HCEC 1CT (cell line): ENCODE measurements at regions not wholly inside any gene's neighbourhood (a gene's known extent, or its start where the extent isn't known, plus 50 kb on each side); places are given as distances from the start of the nearest gene placed in this dataset.
"Not testable (repeated sequence)": the region's sequence is repeated elsewhere in the genome, so short reads cannot be mapped to it uniquely, and the experiment has no call there.

Experiments
- DNase-seq: peaks from one replicate; pipeline ENCODE4 v3.0.0-alpha.2; 2017

DNA sequence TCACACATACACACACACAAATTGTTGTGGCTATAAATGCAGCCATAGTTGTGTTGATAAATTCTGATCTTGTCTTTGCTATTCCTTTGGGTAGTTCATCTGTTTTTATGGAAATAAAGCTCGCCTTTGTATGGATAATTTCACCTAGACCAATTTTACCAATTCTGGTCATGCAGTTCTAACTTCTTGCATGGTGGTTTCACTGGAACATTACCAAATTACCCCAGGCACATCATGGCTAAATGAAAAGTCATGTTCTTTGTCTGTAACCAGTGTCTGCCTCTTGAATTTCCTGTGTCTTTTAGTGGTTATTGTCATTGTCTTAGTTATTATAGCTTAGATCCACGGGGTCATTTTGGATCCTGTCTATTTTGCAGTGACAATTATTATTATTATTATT, 50.3 kb upstream of the TMC1 start:
- no peak for DNase-seq

DNA sequence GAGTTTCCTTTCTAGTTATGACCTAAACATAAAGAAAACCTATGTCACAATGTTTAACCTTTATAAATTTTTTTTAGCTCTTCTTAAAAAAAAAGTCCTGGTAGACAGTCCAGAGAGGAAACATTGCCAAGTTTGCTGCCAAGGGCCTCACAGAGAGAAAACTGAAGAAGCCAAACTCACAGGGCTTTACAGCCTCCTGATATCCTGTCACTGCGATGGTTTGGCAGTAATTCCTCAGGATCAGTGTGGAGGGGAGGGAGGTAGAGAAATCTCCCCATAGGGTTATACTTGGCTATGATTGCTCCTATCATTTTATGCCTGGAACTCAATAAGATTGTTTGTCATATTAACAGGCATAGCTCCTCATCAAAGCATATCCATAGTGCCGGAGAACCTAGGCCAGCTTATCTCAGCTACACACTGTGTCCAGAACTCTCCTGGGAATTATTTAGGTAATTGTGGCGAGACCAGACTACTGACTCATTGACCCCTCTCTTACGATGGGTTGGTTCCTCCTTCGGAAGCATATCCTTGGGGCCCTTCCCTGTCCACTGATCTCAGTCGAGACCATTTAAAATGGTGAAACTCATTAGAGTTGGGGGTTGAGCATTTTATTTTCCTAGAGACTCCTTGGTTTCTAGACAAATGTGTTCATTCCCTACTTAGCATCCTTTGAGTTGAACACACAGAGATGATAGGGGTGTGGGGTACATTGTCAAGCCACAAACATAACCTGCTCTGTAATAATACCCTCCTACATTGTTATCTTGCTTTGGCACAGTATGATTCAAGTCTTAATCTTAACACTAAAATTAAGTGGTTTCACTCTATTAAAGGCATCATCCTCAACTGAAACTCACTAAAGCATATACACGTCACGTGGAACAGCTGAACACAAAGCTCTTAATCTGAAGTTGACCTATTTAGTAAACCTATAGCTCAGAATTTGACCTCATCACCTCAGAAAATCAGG, 53.4 kb upstream of the TMC1 start:
- DNase-seq: no peak

DNA sequence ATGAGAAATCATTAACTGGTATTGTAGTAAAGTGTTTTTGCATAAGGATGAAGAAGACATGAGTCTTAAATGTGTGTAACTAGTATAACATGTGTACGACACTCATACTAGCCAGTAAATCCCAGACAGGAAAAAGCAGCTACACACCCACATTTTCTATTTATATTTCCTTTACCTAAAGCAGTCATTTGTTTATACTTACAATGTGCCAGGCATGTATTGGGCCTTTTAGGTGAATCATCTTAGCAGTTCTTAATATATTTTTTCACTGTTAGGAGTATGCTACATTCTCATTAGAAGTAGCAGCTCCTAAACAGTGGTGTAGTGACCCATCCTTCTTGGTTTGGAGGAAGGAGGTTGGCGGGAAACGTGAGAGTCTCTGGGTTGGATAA, 55.8 kb upstream of the TMC1 start:
- peak; percentile 43 for DNase-seq

DNA sequence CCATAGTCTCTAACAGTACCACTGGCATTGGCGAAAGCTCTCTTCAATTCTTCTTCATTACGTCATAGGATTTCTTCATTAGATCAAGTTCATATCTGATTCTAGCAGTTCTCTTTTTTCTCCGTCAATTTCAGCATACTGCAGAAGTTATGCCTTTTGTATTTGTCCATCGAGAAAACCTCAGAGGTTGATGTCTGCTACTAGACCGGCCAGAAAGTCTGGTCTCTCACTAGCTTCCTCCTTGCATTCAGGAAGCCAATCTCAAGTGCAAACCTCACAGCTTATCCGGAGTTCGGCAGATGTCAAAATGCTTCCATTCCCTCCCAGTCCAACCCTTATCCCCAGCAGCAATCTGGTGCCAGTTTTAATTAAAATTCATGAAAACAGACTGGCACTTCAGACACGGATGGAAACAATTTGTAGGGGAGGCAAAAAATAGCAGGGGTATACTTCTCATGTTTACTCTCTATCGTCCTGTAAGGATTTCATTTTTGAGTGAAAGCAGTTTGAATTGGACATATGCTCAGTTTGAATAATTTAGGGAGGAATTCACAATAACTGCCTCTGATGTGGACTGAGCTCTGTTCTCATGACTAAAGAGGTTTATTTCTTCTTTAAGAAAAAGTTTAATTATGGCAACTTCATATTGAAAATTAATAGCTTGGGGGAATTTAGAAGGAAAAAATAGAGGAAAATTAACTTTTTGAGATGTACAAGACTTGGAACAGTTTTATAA, 56.4 kb upstream of the TMC1 start:
- DNase-seq: no peak

DNA sequence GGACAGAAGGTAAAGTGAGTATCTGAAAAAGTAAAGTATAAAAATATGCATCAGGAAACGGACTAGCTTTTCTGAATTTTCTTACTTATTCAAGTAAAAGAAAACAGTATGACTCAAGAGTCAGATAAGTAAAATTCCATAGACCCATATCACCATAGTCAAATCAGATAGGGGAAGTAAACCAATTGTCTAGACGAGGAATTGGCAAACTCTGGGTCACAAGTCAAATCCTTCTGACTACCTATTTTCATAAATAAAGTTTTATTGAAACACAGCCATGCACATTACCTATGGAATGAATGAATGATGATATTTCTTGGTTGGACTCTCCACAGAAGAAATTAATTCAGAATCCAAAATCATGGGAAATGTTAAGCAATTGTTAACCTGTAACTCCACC, 59.1 kb upstream of the TMC1 start:
- DNase-seq: no peak

DNA sequence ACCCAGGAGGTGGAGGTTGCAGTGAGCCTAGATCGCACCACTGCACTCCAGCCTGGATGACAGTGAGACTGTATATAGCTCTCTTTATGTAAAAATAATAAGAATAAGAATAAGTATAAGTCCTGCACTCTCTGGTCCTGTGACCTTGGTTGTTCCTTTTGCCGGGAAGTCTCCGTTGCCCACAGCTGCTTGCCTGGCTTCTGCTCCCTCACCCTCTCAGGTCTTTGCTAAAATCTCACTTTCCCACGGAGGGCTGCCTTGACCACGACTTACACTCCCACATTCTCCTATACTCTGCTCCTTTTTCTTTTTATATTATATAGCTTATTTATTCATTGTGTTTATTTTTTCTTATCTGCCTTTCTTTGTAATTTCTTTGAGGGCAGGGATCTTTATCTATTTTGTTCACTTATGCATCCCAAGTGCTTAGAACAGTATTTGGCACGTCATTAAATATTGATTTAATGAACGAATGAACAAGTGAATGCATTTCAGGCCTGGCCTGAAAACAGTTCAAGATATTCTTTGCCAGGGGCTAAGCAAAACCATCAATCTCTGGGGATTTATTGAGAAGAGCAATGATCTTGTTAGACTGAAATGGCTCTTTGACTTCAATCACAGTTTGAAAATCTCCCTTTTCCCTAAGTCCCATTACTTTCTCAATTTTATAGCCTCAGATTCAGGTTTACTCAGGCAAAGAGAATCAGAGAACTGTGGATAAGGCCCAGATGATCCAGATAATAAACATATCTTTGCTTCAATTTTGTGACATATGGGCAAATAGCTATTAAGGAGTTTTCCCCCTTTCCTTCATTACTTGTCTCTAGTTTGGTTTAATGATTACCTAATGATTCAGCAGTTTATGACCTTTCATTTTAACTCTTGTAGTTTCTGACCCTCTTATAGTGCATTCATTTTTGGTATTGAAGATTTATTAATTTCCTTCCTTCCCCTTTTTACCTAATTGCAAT, 60.8 kb upstream of the TMC1 start:
- DNase-seq: no peak

DNA sequence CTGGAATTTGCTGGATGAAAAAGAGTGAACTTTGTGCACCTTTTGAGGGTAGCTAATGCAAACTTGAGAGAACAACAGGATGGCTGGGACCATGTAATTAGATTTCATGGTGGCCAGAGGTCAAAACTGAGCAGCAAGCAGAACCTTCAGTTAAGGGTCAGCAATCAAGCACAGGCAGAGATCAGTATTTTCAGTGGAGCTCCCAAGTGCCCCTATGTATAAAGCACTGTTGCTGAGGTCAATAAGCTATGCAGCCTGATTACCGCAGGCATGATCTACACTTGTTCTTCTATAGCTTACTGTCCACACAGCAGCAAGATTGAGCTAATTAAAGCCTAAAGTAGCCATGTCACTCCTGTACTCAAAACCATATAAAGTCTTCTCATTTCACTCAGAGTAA, 62.1 kb upstream of the TMC1 start:
- DNase-seq: no peak

DNA sequence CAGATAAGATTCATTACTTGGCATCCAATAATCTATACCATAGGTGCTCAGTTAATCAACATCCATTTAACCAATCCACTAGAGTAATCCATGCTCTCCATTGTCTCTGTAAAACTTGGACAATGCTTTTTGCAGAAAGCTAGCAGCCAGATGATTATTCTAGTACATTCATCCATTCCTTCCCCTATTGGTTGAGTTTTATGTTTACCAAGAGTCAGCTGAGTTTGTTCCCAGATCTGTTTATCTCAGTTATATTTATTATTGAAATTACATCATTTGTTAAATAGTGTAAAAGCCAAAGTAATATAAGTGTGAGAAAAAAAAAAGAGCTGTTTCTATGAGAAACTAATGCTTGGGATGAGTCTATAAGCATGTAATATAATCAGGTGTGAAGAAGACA, 63.3 kb upstream of the TMC1 start:
- DNase-seq: no peak

DNA sequence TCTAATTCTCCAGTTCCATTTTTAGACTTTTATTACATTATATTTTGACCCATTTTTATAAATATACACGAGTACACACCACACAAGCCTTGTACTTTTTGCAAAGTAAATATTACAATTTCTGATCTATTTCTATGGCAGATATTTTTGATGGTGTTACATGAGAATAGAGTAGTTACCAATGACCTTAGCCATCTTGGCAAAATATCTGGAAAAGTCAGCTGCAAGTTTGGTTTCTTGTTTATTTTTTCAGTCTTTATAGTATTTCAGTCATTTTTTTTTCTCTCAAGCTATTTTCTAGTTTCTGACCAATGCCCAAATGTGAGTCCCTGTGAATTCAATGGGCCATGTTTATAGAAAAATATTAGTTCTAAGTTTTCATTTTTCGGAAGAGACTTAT, 64.0 kb upstream of the TMC1 start:
- DNase-seq: no peak

DNA sequence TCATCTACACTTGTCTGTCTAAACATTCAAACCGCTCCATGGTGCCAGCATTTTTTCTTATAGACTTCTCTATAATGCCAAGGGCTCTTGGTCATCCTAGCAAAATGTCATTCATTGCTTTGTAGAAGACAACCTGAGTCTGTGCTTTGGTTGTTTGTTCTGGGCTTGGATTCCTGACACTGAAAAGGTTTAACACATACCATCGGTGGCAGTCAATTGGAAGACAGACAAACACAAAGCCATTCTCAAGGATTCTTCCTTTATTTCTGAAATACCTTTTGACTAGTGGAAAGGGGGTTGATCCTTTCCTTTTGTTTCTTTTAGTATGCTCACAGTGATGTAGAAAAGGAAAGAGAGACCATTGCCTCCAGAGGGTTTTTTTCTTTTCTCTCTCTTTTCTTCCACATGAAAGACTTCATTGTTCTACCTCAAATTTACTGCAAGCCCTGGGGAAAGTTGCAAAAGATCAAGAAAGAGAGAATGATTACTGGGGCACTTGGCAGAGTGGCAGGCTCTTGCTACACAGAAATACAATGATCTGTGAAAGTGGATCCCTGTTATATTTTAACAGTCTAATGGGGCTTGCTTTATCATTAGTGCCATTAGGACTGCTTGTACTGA, 66.4 kb upstream of the TMC1 start:
- no peak for DNase-seq

DNA sequence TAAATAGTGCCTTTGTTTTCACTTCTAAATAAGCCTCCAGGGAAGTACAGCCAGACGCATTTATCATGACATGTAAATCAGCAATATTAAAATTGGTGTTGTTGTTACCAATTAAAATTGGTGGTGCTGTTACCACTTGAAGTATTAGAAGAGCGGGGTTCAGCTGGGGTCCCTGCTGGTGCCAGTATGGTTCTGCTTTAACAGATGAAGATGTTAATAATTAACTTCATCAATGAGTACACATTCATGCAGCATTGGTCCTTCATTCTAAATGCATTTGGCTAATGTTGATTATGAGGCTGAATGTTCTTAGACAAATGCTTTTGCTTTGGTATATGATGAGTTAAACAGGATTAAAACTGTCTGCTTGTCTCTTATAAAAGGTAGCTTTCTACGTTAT, 67.6 kb upstream of the TMC1 start:
- DNase-seq: no peak

DNA sequence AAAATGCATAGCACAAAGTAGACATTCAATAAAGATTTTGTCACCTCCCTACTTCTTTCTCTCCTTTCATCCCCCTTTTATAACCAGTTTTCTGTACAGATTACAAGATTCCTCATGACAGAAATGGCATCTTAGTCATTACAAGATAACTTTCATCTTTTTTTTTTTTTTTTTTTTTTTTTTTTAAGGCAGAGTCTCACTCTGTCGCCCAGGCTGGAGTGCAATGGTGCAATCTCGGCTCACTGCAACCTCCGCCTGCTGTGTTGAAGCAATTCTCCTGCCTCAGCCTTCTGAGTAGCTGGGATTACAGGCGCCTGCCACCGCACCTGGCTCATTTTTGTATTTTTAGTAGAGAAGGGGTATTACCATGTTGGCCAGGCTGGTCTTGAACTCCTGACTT, 75.2 kb upstream of the TMC1 start:
- DNase-seq: not testable (repeated sequence)

DNA sequence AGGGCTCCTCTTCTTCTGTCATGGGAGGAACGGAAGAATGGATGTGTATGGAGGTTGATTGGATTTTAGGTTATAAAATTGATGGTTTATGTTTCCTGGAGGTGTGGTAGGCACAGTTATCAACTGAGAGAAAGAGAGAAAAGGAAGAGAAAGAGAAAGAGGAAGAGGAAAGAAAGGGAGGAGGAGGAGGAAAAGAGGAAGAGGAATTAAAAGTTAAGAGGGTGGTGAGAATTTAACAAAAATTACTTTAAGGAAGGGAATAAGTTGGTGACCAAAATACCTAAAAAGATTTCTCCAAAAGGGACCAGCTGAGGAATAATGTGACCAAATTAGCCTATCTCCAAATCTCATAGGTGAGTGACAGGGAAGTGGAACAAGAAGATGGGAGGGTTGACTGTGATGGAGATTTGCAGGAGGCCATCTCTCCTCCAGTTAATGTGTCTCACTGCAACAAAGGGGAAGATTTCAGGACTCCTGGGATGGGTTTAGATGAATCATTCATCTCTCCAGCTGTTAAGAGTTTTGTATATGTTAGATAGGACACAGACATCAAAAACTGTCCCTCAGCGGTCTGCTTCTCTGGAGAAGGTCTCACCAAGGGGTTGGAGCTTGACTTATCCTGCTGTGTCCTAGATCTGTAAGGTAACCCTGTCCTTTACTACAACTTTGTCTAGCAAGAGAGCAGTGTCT, 76.0 kb upstream of the TMC1 start:
- peak; percentile 35 for DNase-seq

DNA sequence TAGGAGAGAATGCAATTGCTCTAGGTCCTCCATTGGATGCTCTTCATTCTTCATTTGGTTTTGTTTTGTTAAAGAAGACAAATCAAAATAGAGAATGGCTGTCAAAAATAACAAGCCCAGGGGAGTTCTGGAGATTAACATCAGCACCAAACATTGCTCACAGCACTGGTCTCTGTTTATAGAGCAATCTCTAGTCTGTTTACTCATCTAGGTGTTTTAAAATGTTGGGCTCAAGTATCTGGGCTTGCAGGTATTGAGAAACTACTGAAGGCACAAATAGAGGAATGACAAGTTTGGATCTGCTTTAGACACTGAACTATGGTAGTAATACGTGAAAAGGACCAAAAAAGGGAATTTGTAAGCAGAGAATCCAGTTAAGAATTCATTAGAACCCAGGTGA, 77.0 kb upstream of the TMC1 start:
- DNase-seq: no peak

DNA sequence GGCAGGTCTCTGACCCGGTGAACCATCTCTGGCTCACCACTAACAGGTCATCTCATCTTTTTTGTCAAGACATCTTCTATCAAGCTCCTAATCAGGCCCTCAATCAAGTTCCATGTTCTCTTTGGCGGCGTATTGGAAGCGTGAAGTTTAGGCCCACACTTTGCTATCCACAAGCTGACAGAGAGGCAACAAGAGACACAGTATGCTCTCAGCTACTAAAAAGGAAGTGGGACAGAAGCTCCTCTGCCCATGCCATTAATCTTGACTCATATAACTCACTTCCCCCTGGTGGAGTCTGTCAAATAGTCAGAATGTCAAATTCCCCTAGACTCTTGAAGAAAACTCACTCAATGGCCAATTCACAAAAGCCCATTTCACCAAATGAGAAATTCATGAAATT, 77.6 kb upstream of the TMC1 start:
- DNase-seq: peak; percentile 24

DNA sequence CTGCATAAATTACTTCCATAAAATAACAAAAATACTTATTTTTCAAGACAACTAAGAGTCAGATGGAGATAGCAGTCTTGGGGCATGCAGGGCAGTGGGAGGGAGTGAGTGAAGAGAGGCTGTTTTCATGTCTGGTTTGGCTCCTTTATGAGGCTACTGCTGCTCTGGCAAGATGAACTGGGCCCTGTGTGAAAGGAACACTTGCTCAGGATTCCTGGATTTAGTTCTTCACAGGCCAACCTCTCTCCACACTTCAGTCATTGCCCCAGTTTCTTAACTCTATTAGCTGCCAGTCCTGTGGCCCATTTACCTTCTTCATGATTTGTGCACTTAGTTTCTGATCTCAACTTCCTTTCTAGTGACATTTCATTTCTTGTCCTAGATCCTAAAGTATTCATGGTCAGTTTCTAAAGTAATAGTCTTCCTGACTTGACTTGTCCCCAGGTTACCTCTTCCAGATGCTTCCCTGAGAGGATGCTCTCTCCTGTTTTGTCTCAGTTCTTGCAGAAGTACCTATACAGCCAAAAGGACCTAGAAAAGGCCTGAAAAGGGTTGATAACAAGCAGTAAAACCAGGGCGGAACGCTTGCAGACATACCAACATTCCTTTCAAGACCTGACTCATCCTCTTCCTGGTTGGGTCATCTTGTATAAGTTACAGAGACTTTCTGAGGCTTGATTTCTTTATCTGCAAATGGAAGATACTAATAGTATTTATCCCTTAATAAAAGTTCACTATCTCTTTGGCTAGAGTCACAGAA, 77.0 kb upstream of the ZFAND5 start:
- DNase-seq: peak; percentile 85

DNA sequence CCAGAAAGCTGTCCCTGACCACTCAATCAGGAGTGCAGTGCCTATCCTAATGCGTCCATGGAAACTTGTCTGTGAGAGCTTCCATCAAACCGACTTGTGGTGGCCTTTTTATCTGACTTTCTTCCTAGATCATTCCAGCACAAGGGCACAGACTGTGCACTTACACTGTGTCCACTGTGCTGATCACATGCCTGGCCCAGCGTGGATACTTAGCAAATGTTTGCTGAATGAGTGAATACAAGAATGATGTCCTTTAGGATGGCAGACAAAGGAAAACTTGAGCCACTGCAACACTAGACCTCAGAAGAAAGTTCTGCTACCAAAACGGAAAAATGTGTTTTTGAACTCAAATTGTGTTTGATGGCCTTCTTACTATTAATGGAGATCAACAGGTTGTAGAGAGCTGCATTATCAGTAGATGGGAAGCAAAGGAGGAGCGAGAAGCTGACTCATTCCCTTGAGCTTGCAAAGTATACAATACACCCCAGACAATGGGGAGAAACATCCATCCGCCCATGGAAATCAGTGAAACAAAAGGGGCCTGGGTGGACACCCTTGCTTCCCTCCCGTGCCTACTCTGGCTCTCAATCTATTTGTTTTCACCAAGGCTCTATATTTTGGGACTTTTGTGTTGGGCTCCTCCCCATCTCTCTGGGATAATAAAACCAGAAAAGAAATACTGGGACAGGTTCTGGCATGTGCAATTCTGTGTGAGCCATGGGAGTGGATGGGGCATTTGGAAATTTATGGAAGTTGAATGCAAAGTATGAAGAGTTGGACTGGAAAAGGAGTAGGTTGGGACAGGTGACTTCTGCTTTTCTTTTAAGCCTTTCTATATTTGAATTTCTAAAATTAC, 76.2 kb upstream of the ZFAND5 start:
- DNase-seq: no peak

DNA sequence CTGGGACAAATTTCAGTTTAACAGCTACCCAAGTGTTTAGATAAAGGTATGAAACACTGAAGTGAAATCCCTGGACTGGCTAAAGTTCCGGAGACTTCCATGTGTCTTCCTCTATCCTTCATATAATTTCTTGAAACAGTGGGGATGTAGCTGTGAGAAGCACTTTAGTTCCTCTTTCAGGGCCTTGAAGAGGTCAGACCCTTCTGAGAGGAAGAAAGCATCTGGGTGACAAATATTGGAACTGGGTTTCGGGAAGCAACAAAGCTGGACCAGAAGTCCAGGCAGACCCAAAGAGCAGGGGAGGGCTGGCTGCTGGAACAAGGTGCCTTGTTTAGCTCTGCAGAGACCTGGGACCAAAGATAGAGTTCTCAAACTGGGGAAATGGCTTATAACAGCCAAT, 75.4 kb upstream of the ZFAND5 start:
- DNase-seq: no peak

DNA sequence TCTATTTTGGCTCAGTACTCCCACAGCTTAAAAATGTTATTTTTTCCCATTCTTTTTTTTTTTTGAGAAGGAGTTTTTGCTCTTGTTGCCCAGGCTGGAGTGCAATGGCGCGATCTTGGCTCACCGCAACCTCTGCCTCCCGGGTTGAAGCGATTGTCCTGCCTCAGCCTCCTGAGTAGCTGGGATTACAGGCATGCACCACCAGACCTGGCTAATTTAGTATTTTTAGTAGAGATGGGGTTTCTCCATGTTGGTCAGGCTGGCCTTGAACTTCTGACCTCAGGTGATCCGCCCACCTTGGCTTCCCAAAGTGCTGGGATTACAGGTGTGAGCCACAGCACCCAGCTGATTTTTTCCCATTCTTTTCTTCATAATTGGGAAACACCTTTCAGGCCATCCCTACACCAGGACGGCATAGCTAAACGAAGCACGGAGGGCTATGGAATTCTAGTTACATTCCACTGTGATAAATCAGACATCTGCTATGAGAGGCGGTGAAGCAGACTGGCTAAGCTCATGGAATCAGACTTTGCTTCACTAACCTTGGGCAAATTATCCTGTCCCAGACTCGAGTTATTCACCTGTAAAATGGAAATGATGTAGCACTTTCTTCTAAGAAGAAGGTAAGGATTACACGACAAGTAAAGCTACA, 68.7 kb upstream of the ZFAND5 start:
- DNase-seq: peak; percentile 76

DNA sequence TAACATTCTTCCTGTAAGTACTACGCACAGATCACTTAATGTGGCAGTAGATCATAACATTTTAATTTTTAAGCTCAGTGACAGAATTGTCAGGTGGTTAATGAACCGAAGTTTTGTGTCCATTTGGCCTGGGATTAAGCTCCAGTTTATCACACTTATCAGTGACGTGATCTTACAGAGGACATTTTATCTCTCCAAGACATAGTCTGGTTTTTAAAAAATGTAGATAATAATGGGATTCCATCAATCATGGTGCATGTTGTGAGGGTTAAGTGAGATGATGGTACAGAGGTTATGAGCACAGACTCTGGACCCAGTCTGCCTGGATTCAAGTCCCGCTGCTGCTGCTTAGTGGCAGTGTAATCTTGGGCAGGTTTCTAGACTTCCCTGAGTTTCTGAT, 66.0 kb upstream of the ZFAND5 start:
- DNase-seq: no peak
